Small intestine (tissue), 7 donors: ENCODE measurements at regions not wholly inside any gene's neighbourhood (a gene's known extent, or its start where the extent isn't known, plus 50 kb on each side); places are given as distances from the start of the nearest gene placed in this dataset.
A peak's percentile ranks its signal among the peaks of the same experiment; 100 is the strongest.

Source experiments
- DNase-seq, 2 donors: peaks; one replicate each; pipeline versions ENCODE4 v3.0.0 to v3.0.0-alpha.2; 2013
- FAIRE-seq: peaks from 2 replicates; lab custom pipeline; 2012; peaks lifted over from hg19 to GRCh38; lab: Jason Lieb, UNC
- H3K27ac ChIP-seq, 3 donors: one replicate each; pipeline ENCODE4 v1.5.1; 2013; ENCODE audit warnings: low read length in 2 of 3, mild to moderate bottlenecking in 2 of 3, control low read depth in 1 of 3, inconsistent platforms in 1 of 3, low read depth in 1 of 3, moderate library complexity in 1 of 3
- H3K27me3 ChIP-seq, 3 donors: one replicate each; pipeline ENCODE4 v1.6.1; 2013; ENCODE audit warnings: low read length in 3 of 3, inconsistent platforms in 1 of 3; ENCODE audit not compliant: control insufficient read depth in 3 of 3, insufficient read depth in 3 of 3
- H3K36me3 ChIP-seq, 3 donors: one replicate each; pipeline ENCODE4 v1.6.1; 2013; ENCODE audit warnings: low read length in 3 of 3, inconsistent platforms in 1 of 3, low read depth in 1 of 3, mild to moderate bottlenecking in 1 of 3, moderate library complexity in 1 of 3; ENCODE audit not compliant: control insufficient read depth in 3 of 3, insufficient read depth in 2 of 3
- H3K4me1 ChIP-seq, 3 donors: one replicate each; pipeline ENCODE4 v1.6.1; 2013; ENCODE audit warnings: low read length in 2 of 3, inconsistent platforms in 1 of 3, low read depth in 1 of 3, mild to moderate bottlenecking in 1 of 3, moderate library complexity in 1 of 3; ENCODE audit not compliant: control insufficient read depth in 3 of 3, insufficient read depth in 2 of 3
- H3K4me3 ChIP-seq, 3 donors: one replicate each; pipeline ENCODE4 v1.5.1; 2013; ENCODE audit warnings: low read length in 3 of 3, control low read depth in 1 of 3, inconsistent platforms in 1 of 3, low read depth in 1 of 3, mild to moderate bottlenecking in 1 of 3, moderate library complexity in 1 of 3
- H3K9me3 ChIP-seq, 2 donors: one replicate each; pipeline ENCODE4 v1.6.1; 2013; ENCODE audit warnings: low read depth in 1 of 2, low read length in 1 of 2; ENCODE audit not compliant: control insufficient read depth in 2 of 2, insufficient read depth in 1 of 2
- WGBS, 3 donors: extraction: QIAGEN DNeasy Blood & Tissue Kit; methylation state at CpG; one replicate each; pipeline ENCODE4 v1.1.7; 2013; 5-methylcytosine and 5-hydroxymethylcytosine counted together
- donor health status: healthy with polysubstance abuse.
- donor health status: control.
- donor health status: control.
- donor health status: Bipolar disorder and iron deficiency.
- donor health status: healthy.

- no peaks in the 10 kb centered on the region for H3K36me3 ChIP-seq
- no peak for DNase-seq
- no peak overlapping the region for H3K4me3 ChIP-seq
- H3K27ac ChIP-seq = no peak overlapping the region
- peaks cover 0 to 8% (median 0%) of the 10 kb centered on the region in 3 donors for H3K4me1 ChIP-seq
- H3K27me3 ChIP-seq = no peaks in the 10 kb centered on the region
- FAIRE-seq = no peak
- H3K9me3 ChIP-seq = no peaks in the 10 kb centered on the region
Observed at GRCh38 chr12:24134092-24134491, 184.6 kb upstream of the SOX5 start.

GRCh38 chr12:24133384-24133783 lies 183.9 kb upstream of the SOX5 start:
- Histone ChIP-seq H3K9me3 (no peaks in the 10 kb centered on the region), H3K4me3 (no peak overlapping the region), H3K36me3 (no peaks in the 10 kb centered on the region), H3K4me1 (peaks cover 0 to 8% (median 0%) of the 10 kb centered on the region in 3 donors), H3K27ac (no peak overlapping the region), H3K27me3 (no peaks in the 10 kb centered on the region)
- WGBS, 3 donors = 17 to 59% (median 32%) methylated on average over 4 of the region's 4 CpGs
- DNase-seq (peak in 1 of 2 donors; percentile 3), FAIRE-seq (no peak)

GRCh38 chr12:24127919-24128721 lies 178.7 kb upstream of the SOX5 start:
- WGBS, 3 donors = 81 to 90% (median 87%) methylated on average over 9 of the region's 9 CpGs
- Histone ChIP-seq H3K9me3 (no peaks in the 10 kb centered on the region), H3K27me3 (no peaks in the 10 kb centered on the region), H3K4me3 (no peak overlapping the region), H3K4me1 (no peaks in the 10 kb centered on the region), H3K36me3 (no peaks in the 10 kb centered on the region), H3K27ac (no peak overlapping the region)
- DNase-seq = no peak
- no peak for FAIRE-seq

GRCh38 chr12:24125280-24125679 lies 175.8 kb upstream of the SOX5 start:
- Histone ChIP-seq H3K27me3 (no peaks in the 10 kb centered on the region), H3K4me1 (no peaks in the 10 kb centered on the region), H3K9me3 (no peaks in the 10 kb centered on the region), H3K4me3 (no peak overlapping the region), H3K36me3 (no peaks in the 10 kb centered on the region), H3K27ac (no peak overlapping the region)
- FAIRE-seq = no peak
- WGBS, 3 donors = 84 to 92% (median 87%) methylated on average over 4 of the region's 4 CpGs
- no peak for DNase-seq

- Histone ChIP-seq H3K27ac (no peak overlapping the region), H3K27me3 (no peaks in the 10 kb centered on the region), H3K4me1 (no peaks in the 10 kb centered on the region), H3K9me3 (no peaks in the 10 kb centered on the region), H3K36me3 (no peaks in the 10 kb centered on the region), H3K4me3 (no peak overlapping the region)
- WGBS, 3 donors = 27 to 54% (median 41%) methylated on average over 4 of the region's 4 CpGs
- DNase-seq (no peak), FAIRE-seq (no peak)
Observed at GRCh38 chr12:24121911-24122310, 172.4 kb upstream of the SOX5 start.

GRCh38 chr12:24118668-24119067 lies 169.2 kb upstream of the SOX5 start:
- no peak for DNase-seq
- Histone ChIP-seq H3K27me3 (no peaks in the 10 kb centered on the region), H3K9me3 (no peaks in the 10 kb centered on the region), H3K4me1 (no peaks in the 10 kb centered on the region), H3K27ac (no peak overlapping the region), H3K4me3 (no peak overlapping the region), H3K36me3 (no peaks in the 10 kb centered on the region)
- no peak for FAIRE-seq
- WGBS, 3 donors = 71 to 91% (median 83%) methylated on average over 1 of the region's 1 CpG

- 10 to 58% (median 46%) methylated on average over 1 of the region's 1 CpG for WGBS, 3 donors
- Histone ChIP-seq H3K27me3 (no peaks in the 10 kb centered on the region), H3K4me1 (no peaks in the 10 kb centered on the region), H3K9me3 (no peaks in the 10 kb centered on the region), H3K4me3 (no peak overlapping the region), H3K27ac (no peak overlapping the region), H3K36me3 (no peaks in the 10 kb centered on the region)
- no peak for DNase-seq
- FAIRE-seq = no peak
Observed at GRCh38 chr12:24116548-24116947, 167.1 kb upstream of the SOX5 start.

GRCh38 chr12:24113701-24114100 lies 164.2 kb upstream of the SOX5 start:
- no peak for FAIRE-seq
- H3K4me3 ChIP-seq = no peak overlapping the region
- no peaks in the 10 kb centered on the region for H3K36me3 ChIP-seq
- no peaks in the 10 kb centered on the region for H3K27me3 ChIP-seq
- WGBS, 3 donors = 93 to 96% (median 95%) methylated on average over 2 of the region's 2 CpGs
- H3K27ac ChIP-seq = no peak overlapping the region
- no peaks in the 10 kb centered on the region for H3K9me3 ChIP-seq
- no peak for DNase-seq
- no peaks in the 10 kb centered on the region for H3K4me1 ChIP-seq

- DNase-seq = no peak
- Histone ChIP-seq H3K4me1 (no peaks in the 10 kb centered on the region), H3K27me3 (no peaks in the 10 kb centered on the region), H3K4me3 (no peak overlapping the region), H3K9me3 (no peaks in the 10 kb centered on the region), H3K27ac (no peak overlapping the region), H3K36me3 (no peaks in the 10 kb centered on the region)
- no peak for FAIRE-seq
- WGBS, 3 donors = 49 to 60% (median 56%) methylated on average over 2 of the region's 2 CpGs
Observed at GRCh38 chr12:24111616-24112015, 162.1 kb upstream of the SOX5 start.
